ENCODE measurements at regions not wholly inside any gene's neighbourhood (a gene's known extent, or its start where the extent isn't known, plus 50 kb on each side); places are given as distances from the start of the nearest gene placed in this dataset.

DNA sequence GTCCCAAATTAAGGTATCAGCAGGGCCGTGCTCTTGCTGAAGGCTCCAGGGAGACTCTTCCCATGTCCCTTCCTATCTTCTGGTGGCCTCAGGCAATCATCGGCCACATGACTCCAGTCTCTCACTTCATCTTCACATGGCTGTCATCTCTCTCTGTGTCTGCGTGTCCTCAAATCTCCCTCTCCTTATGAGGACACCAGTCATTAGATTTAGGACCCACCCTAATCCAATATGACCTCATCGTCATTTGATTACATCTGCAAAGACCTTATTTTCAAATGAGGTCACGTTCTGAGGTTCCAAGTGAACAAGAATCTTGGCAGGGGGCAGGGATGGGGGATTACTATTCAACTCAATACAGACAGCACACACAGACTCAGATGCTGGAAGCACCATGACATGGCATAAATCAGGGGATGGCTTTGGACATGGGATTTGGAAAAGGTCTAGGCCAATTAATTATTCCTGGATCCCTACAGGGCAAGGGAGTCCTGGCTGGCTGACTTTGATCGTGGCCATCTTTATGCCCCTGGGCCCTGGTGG is 210.0 kb upstream of the SKOR2 start:
- H3K36me3 ChIP-seq (ENCODE audit: insufficient read depth) = no peaks in the 10 kb centered on the region
- no peaks in the 10 kb centered on the region for H3K4me1 ChIP-seq (ENCODE audit: insufficient read depth)
- no peaks in the 10 kb centered on the region for H3K9me2 ChIP-seq (ENCODE audit: insufficient read depth)
- no peaks in the 10 kb centered on the region for H3K27me3 ChIP-seq (ENCODE audit: insufficient read depth)
- H3K9me3 Mint-ChIP-seq = no peaks in the 10 kb centered on the region
- H3K4me1 Mint-ChIP-seq = no peaks in the 10 kb centered on the region
- H3K27me3 Mint-ChIP-seq (ENCODE audit: insufficient read depth, low read depth, poor library complexity) = peaks cover 4% of the 10 kb centered on the region
- no peak overlapping the region for H3K27ac Mint-ChIP-seq
- H3K4me2 ChIP-seq = no peak overlapping the region
- DNase-seq (ENCODE audit: low spot score) (no peak), ATAC-seq (no peak)
- H3K4me3 Mint-ChIP-seq = no peak overlapping the region
- H3K79me2 ChIP-seq (replicated peaks; ENCODE audit: insufficient read depth) = no peaks in the 10 kb centered on the region
- H4K20me1 ChIP-seq (replicated peaks; ENCODE audit: insufficient read depth) = no peaks in the 10 kb centered on the region
- no peaks in the 10 kb centered on the region for H3F3A ChIP-seq (replicated peaks; ENCODE audit: low read depth)
- H3K4me3 ChIP-seq = no peak overlapping the region
- no peak overlapping the region for H3K27ac ChIP-seq (ENCODE audit: low read depth)
- no peaks in the 10 kb centered on the region for H3K36me3 Mint-ChIP-seq (ENCODE audit: low read depth)
- no peak overlapping the region for H2AFZ ChIP-seq
- TF ChIP-seq CREB1 (CRISPR knock-in tag; IDR thresholded peaks at IDR 0.05; ENCODE audit: low read depth) (no peak), EZH2 (IDR thresholded peaks at IDR 0.05; ENCODE audit: low read depth, unreplicated experiment) (no peak), JUNB (IDR thresholded peaks at IDR 0.05; ENCODE audit: unreplicated experiment) (no peak), ZNF462 (CRISPR knock-in tag; IDR thresholded peaks at IDR 0.05) (no peak), ZNF114 (CRISPR knock-in tag; IDR thresholded peaks at IDR 0.05) (no peak), EZH2phosphoT487 (IDR thresholded peaks at IDR 0.05; ENCODE audit: unreplicated experiment) (no peak), STAT1 (IDR thresholded peaks at IDR 0.05; ENCODE audit: unreplicated experiment) (no peak), POLR2AphosphoS5 (IDR thresholded peaks at IDR 0.05; ENCODE audit: low read depth) (no peak), NANOG (IDR thresholded peaks at IDR 0.05; ENCODE audit: borderline replicate concordance) (no peak)
- TF ChIP-seq, protein P1, sequence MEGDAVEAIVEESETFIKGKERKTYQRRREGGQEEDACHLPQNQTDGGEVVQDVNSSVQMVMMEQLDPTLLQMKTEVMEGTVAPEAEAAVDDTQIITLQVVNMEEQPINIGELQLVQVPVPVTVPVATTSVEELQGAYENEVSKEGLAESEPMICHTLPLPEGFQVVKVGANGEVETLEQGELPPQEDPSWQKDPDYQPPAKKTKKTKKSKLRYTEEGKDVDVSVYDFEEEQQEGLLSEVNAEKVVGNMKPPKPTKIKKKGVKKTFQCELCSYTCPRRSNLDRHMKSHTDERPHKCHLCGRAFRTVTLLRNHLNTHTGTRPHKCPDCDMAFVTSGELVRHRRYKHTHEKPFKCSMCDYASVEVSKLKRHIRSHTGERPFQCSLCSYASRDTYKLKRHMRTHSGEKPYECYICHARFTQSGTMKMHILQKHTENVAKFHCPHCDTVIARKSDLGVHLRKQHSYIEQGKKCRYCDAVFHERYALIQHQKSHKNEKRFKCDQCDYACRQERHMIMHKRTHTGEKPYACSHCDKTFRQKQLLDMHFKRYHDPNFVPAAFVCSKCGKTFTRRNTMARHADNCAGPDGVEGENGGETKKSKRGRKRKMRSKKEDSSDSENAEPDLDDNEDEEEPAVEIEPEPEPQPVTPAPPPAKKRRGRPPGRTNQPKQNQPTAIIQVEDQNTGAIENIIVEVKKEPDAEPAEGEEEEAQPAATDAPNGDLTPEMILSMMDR (conservative IDR thresholded peaks at IDR 0.05; ENCODE audit: low read depth in 2 of 2) = no peak
- TF ChIP-seq, protein P2, sequence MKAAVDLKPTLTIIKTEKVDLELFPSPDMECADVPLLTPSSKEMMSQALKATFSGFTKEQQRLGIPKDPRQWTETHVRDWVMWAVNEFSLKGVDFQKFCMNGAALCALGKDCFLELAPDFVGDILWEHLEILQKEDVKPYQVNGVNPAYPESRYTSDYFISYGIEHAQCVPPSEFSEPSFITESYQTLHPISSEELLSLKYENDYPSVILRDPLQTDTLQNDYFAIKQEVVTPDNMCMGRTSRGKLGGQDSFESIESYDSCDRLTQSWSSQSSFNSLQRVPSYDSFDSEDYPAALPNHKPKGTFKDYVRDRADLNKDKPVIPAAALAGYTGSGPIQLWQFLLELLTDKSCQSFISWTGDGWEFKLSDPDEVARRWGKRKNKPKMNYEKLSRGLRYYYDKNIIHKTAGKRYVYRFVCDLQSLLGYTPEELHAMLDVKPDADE (IDR thresholded peaks at IDR 0.05) = no peak
- TF ChIP-seq, protein P3, sequence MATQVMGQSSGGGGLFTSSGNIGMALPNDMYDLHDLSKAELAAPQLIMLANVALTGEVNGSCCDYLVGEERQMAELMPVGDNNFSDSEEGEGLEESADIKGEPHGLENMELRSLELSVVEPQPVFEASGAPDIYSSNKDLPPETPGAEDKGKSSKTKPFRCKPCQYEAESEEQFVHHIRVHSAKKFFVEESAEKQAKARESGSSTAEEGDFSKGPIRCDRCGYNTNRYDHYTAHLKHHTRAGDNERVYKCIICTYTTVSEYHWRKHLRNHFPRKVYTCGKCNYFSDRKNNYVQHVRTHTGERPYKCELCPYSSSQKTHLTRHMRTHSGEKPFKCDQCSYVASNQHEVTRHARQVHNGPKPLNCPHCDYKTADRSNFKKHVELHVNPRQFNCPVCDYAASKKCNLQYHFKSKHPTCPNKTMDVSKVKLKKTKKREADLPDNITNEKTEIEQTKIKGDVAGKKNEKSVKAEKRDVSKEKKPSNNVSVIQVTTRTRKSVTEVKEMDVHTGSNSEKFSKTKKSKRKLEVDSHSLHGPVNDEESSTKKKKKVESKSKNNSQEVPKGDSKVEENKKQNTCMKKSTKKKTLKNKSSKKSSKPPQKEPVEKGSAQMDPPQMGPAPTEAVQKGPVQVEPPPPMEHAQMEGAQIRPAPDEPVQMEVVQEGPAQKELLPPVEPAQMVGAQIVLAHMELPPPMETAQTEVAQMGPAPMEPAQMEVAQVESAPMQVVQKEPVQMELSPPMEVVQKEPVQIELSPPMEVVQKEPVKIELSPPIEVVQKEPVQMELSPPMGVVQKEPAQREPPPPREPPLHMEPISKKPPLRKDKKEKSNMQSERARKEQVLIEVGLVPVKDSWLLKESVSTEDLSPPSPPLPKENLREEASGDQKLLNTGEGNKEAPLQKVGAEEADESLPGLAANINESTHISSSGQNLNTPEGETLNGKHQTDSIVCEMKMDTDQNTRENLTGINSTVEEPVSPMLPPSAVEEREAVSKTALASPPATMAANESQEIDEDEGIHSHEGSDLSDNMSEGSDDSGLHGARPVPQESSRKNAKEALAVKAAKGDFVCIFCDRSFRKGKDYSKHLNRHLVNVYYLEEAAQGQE (IDR thresholded peaks at IDR 0.05; ENCODE audit: unreplicated experiment) = no peak
